Gastrocnemius medialis (tissue), 4 donors: ENCODE measurements at regions not wholly inside any gene's neighbourhood (a gene's known extent, or its start where the extent isn't known, plus 50 kb on each side); places are given as distances from the start of the nearest gene placed in this dataset.

ENCODE experiments used
- CTCF ChIP-seq, 5 experiments: fragments of 450-650 bp in 3 of 5; fragments of 200-600 bp in 2 of 5; sonication (generic) in 2 of 5; IDR thresholded peaks in 4 of 5; conservative IDR thresholded peaks in 1 of 5; 1 replicate in 4 of 5; 2 replicates in 1 of 5; pipeline ENCODE4 v1.5.1; 2016 to 2019; ENCODE audit warnings: antibody characterized with exemption in 5 of 5, mild to moderate bottlenecking in 3 of 5, moderate library complexity in 3 of 5
- POLR2A ChIP-seq, 2 donors: fragments of 450-650 bp; IDR thresholded peaks; one replicate each; pipeline ENCODE4 v1.6.1; 2017; ENCODE audit warnings: antibody characterized with exemption in 2 of 2, mild to moderate bottlenecking in 2 of 2, moderate library complexity in 2 of 2

GRCh38 chr17:71063559-71063958, 894.2 kb downstream of the KCNJ2 start:
- TF ChIP-seq POLR2A (IDR thresholded peaks at IDR 0.05) (no peak), CTCF (IDR thresholded peaks at IDR 0.05 in 4 of 5, conservative IDR thresholded peaks at IDR 0.05 in 1 of 5) (no peak)
